ENCODE measurements at regions not wholly inside any gene's neighbourhood (a gene's known extent, or its start where the extent isn't known, plus 50 kb on each side); places are given as distances from the start of the nearest gene placed in this dataset.

- ATAC-seq (no peak), DNase-seq (ENCODE audit: low spot score) (no peak)
- H4K20me1 ChIP-seq (replicated peaks; ENCODE audit: insufficient read depth) = no peaks in the 10 kb centered on the region
- H3K4me3 Mint-ChIP-seq = no peak overlapping the region
- H3K36me3 Mint-ChIP-seq (ENCODE audit: low read depth) = no peaks in the 10 kb centered on the region
- peaks cover 2% of the 10 kb centered on the region for H3K27me3 Mint-ChIP-seq (ENCODE audit: insufficient read depth, low read depth, poor library complexity)
- H3K36me3 ChIP-seq (ENCODE audit: insufficient read depth) = no peaks in the 10 kb centered on the region
- no peak for TF ChIP-seq ZNF331 (CRISPR knock-in tag; IDR thresholded peaks at IDR 0.05; ENCODE audit: low read depth)
- TF ChIP-seq, protein P1, sequence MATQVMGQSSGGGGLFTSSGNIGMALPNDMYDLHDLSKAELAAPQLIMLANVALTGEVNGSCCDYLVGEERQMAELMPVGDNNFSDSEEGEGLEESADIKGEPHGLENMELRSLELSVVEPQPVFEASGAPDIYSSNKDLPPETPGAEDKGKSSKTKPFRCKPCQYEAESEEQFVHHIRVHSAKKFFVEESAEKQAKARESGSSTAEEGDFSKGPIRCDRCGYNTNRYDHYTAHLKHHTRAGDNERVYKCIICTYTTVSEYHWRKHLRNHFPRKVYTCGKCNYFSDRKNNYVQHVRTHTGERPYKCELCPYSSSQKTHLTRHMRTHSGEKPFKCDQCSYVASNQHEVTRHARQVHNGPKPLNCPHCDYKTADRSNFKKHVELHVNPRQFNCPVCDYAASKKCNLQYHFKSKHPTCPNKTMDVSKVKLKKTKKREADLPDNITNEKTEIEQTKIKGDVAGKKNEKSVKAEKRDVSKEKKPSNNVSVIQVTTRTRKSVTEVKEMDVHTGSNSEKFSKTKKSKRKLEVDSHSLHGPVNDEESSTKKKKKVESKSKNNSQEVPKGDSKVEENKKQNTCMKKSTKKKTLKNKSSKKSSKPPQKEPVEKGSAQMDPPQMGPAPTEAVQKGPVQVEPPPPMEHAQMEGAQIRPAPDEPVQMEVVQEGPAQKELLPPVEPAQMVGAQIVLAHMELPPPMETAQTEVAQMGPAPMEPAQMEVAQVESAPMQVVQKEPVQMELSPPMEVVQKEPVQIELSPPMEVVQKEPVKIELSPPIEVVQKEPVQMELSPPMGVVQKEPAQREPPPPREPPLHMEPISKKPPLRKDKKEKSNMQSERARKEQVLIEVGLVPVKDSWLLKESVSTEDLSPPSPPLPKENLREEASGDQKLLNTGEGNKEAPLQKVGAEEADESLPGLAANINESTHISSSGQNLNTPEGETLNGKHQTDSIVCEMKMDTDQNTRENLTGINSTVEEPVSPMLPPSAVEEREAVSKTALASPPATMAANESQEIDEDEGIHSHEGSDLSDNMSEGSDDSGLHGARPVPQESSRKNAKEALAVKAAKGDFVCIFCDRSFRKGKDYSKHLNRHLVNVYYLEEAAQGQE (IDR thresholded peaks at IDR 0.05; ENCODE audit: unreplicated experiment) = no peak
- TF ChIP-seq, protein P2, sequence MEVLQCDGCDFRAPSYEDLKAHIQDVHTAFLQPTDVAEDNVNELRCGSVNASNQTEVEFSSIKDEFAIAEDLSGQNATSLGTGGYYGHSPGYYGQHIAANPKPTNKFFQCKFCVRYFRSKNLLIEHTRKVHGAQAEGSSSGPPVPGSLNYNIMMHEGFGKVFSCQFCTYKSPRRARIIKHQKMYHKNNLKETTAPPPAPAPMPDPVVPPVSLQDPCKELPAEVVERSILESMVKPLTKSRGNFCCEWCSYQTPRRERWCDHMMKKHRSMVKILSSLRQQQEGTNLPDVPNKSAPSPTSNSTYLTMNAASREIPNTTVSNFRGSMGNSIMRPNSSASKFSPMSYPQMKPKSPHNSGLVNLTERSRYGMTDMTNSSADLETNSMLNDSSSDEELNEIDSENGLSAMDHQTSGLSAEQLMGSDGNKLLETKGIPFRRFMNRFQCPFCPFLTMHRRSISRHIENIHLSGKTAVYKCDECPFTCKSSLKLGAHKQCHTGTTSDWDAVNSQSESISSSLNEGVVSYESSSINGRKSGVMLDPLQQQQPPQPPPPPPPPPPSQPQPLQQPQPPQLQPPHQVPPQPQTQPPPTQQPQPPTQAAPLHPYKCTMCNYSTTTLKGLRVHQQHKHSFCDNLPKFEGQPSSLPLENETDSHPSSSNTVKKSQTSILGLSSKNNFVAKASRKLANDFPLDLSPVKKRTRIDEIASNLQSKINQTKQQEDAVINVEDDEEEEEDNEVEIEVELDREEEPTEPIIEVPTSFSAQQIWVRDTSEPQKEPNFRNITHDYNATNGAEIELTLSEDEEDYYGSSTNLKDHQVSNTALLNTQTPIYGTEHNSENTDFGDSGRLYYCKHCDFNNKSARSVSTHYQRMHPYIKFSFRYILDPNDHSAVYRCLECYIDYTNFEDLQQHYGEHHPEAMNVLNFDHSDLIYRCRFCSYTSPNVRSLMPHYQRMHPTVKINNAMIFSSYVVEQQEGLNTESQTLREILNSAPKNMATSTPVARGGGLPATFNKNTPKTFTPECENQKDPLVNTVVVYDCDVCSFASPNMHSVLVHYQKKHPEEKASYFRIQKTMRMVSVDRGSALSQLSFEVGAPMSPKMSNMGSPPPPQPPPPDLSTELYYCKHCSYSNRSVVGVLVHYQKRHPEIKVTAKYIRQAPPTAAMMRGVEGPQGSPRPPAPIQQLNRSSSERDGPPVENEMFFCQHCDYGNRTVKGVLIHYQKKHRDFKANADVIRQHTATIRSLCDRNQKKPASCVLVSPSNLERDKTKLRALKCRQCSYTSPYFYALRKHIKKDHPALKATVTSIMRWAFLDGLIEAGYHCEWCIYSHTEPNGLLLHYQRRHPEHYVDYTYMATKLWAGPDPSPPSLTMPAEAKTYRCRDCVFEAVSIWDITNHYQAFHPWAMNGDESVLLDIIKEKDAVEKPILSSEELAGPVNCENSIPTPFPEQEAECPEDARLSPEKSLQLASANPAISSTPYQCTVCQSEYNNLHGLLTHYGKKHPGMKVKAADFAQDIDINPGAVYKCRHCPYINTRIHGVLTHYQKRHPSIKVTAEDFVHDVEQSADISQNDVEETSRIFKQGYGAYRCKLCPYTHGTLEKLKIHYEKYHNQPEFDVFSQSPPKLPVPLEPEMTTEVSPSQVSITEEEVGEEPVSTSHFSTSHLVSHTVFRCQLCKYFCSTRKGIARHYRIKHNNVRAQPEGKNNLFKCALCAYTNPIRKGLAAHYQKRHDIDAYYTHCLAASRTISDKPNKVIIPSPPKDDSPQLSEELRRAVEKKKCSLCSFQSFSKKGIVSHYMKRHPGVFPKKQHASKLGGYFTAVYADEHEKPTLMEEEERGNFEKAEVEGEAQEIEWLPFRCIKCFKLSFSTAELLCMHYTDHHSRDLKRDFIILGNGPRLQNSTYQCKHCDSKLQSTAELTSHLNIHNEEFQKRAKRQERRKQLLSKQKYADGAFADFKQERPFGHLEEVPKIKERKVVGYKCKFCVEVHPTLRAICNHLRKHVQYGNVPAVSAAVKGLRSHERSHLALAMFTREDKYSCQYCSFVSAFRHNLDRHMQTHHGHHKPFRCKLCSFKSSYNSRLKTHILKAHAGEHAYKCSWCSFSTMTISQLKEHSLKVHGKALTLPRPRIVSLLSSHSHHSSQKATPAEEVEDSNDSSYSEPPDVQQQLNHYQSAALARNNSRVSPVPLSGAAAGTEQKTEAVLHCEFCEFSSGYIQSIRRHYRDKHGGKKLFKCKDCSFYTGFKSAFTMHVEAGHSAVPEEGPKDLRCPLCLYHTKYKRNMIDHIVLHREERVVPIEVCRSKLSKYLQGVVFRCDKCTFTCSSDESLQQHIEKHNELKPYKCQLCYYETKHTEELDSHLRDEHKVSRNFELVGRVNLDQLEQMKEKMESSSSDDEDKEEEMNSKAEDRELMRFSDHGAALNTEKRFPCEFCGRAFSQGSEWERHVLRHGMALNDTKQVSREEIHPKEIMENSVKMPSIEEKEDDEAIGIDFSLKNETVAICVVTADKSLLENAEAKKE (CRISPR knock-in tag; IDR thresholded peaks at IDR 0.05) = no peak
- no peak for TF ChIP-seq ZNF114 (CRISPR knock-in tag; IDR thresholded peaks at IDR 0.05)
- TF ChIP-seq POLR2AphosphoS5 (IDR thresholded peaks at IDR 0.05; ENCODE audit: low read depth) = no peak
- no peak for TF ChIP-seq EZH2 (IDR thresholded peaks at IDR 0.05; ENCODE audit: low read depth, unreplicated experiment)
- no peak for TF ChIP-seq STAT1 (IDR thresholded peaks at IDR 0.05; ENCODE audit: unreplicated experiment)
- no peak for TF ChIP-seq CTCF (conservative IDR thresholded peaks at IDR 0.05; ENCODE audit: low read depth in 2 of 2)
- TF ChIP-seq JUNB (IDR thresholded peaks at IDR 0.05; ENCODE audit: unreplicated experiment) = no peak
- TF ChIP-seq NANOG (IDR thresholded peaks at IDR 0.05; ENCODE audit: borderline replicate concordance) = no peak
- TF ChIP-seq ETS1 (IDR thresholded peaks at IDR 0.05) = no peak
- no peak for TF ChIP-seq EZH2phosphoT487 (IDR thresholded peaks at IDR 0.05; ENCODE audit: unreplicated experiment)
- no peak for TF ChIP-seq CREB1 (CRISPR knock-in tag; IDR thresholded peaks at IDR 0.05; ENCODE audit: low read depth)
- H3K4me2 ChIP-seq = no peak overlapping the region
- H2AFZ ChIP-seq = no peak overlapping the region
- H3K27ac ChIP-seq (ENCODE audit: low read depth) = no peak overlapping the region
- H3K27me3 ChIP-seq (ENCODE audit: insufficient read depth) = no peaks in the 10 kb centered on the region
- no peaks in the 10 kb centered on the region for H3K9me3 Mint-ChIP-seq
- peaks cover 7% of the 10 kb centered on the region for H3K4me1 Mint-ChIP-seq
- no peaks in the 10 kb centered on the region for H3K79me2 ChIP-seq (replicated peaks; ENCODE audit: insufficient read depth)
- H3F3A ChIP-seq (replicated peaks; ENCODE audit: low read depth) = no peaks in the 10 kb centered on the region
- H3K27ac Mint-ChIP-seq = no peak overlapping the region
- no peak overlapping the region for H3K4me3 ChIP-seq
- H3K9me2 ChIP-seq (ENCODE audit: insufficient read depth) = no peaks in the 10 kb centered on the region
- H3K4me1 ChIP-seq (ENCODE audit: insufficient read depth) = no peaks in the 10 kb centered on the region; the same call in 1 of the 2 replicates
These were observed 537.2 kb downstream of the PKHD1 start for GRCh38 chr6:51550243-51550642.
